C4-2B (cell line): ENCODE measurements at regions not wholly inside any gene's neighbourhood (a gene's known extent, or its start where the extent isn't known, plus 50 kb on each side); places are given as distances from the start of the nearest gene placed in this dataset.

Experiments used
- ZFX ChIP-seq: fragments of 450-650 bp; IDR thresholded peaks from 2 replicates; pipeline ENCODE4 v1.6.1; 2017
- TF ChIP-seq, protein P1 (sequence below): fragments of 450-650 bp; conservative IDR thresholded peaks from 2 replicates; pipeline ENCODE4 v1.5.1; 2017; ENCODE audit warnings: mild to moderate bottlenecking

DNA sequence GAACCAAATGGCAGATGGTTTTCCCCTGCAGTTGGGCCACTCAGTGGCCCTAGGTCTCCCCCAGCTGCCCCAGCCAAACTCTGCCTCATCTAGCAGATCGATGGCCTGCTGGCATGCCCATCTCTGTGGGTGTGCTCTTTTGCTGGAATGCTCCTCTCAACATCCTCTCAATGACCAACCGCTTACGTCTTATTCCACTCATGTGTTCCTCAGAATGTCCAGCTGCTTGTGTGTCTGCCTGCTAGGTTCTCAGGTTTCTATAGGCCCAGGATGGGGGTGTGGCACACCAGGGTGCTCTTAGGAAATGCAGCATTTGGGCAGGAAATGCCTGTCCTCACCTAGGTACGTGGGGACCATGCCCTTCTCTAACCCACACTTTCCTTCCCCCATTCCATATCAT is 509.9 kb upstream of the SYNCRIP start:
- TF ChIP-seq, protein P1, sequence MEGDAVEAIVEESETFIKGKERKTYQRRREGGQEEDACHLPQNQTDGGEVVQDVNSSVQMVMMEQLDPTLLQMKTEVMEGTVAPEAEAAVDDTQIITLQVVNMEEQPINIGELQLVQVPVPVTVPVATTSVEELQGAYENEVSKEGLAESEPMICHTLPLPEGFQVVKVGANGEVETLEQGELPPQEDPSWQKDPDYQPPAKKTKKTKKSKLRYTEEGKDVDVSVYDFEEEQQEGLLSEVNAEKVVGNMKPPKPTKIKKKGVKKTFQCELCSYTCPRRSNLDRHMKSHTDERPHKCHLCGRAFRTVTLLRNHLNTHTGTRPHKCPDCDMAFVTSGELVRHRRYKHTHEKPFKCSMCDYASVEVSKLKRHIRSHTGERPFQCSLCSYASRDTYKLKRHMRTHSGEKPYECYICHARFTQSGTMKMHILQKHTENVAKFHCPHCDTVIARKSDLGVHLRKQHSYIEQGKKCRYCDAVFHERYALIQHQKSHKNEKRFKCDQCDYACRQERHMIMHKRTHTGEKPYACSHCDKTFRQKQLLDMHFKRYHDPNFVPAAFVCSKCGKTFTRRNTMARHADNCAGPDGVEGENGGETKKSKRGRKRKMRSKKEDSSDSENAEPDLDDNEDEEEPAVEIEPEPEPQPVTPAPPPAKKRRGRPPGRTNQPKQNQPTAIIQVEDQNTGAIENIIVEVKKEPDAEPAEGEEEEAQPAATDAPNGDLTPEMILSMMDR: no peak
- no peak for TF ChIP-seq ZFX
